OCI-LY7 (cell line): ENCODE measurements at regions not wholly inside any gene's neighbourhood (a gene's known extent, or its start where the extent isn't known, plus 50 kb on each side); places are given as distances from the start of the nearest gene placed in this dataset.

ENCODE experiments used
- BruUV-seq: library from RNA; stranded (reverse); fragments of 400-500 nt; replicated peaks from 2 replicates; lab custom pipeline; 2021; lab: Mats Ljungman, UMichigan
- CTCF ChIA-PET: fragments of 300-600 bp; sonication (Branson Sonifier 250); formaldehyde crosslinking; loops from one replicate; lab custom pipeline; 2022; ENCODE audit warnings: antibody characterized with exemption; ENCODE audit not compliant: unreplicated experiment; lab: Charles Lee
- POLR2A ChIA-PET: fragments of 300-600 bp; sonication (Branson Sonifier 250); formaldehyde crosslinking; loops from one replicate; lab custom pipeline; 2022; ENCODE audit warnings: antibody characterized with exemption; lab: Charles Lee
- DNase-seq: peaks from one replicate; pipeline ENCODE4 v3.0.0-alpha.2; 2015; ENCODE audit warnings: low spot score
- H2AFZ ChIP-seq: fragments of 200-600 bp; sonication (generic), shearing (Covaris generic); 2 replicates; pipeline ENCODE4 v1.6.1; 2014; ENCODE audit warnings: mild to moderate bottlenecking, antibody characterized with exemption, low read length, moderate library complexity
- H3K27ac ChIP-seq: fragments of 200-600 bp; sonication (generic); 2 replicates; pipeline ENCODE4 v1.5.1; 2014; ENCODE audit warnings: mixed run types, low read depth, mild to moderate bottlenecking, moderate library complexity, low read length, inconsistent platforms; ENCODE audit not compliant: poor library complexity, severe bottlenecking
- H3K36me3 ChIP-seq: fragments of 200-600 bp; sonication (generic); 2 replicates; pipeline ENCODE4 v1.6.1; 2014; ENCODE audit warnings: mild to moderate bottlenecking, antibody characterized with exemption, low read length, moderate library complexity, mixed read lengths; ENCODE audit not compliant: insufficient read depth
- H3K4me1 ChIP-seq: fragments of 200-600 bp; sonication (generic); 2 replicates; pipeline ENCODE4 v1.5.1; 2014; ENCODE audit warnings: mild to moderate bottlenecking, low read length; ENCODE audit not compliant: insufficient read depth, poor library complexity, severe bottlenecking
- H3K4me2 ChIP-seq: fragments of 200-600 bp; sonication (generic); 2 replicates; pipeline ENCODE4 v1.6.1; 2014; ENCODE audit warnings: mild to moderate bottlenecking, low read length
- H3K4me3 ChIP-seq: fragments of 200-600 bp; sonication (generic); 2 replicates; pipeline ENCODE4 v1.5.1; 2014; ENCODE audit warnings: mild to moderate bottlenecking, low read depth, low read length; ENCODE audit not compliant: poor library complexity, severe bottlenecking
- H3K79me2 ChIP-seq: fragments of 200-600 bp; sonication (generic); 2 replicates; pipeline ENCODE4 v1.6.1; 2016; ENCODE audit warnings: low read depth, mild to moderate bottlenecking, low read length, moderate library complexity, mixed read lengths; ENCODE audit not compliant: insufficient read depth
- H3K9me2 ChIP-seq: fragments of 200-600 bp; sonication (generic); 2 replicates; pipeline ENCODE4 v1.6.1; 2016; ENCODE audit warnings: mild to moderate bottlenecking, low read length, mixed read lengths; ENCODE audit not compliant: insufficient read depth
- H3K9me3 ChIP-seq: fragments of 200-600 bp; sonication (generic); 2 replicates; pipeline ENCODE4 v1.6.1; 2014; ENCODE audit warnings: mild to moderate bottlenecking, mixed run types, low read length, mixed read lengths
- H4K20me1 ChIP-seq: fragments of 200-600 bp; sonication (generic); 2 replicates; pipeline ENCODE4 v1.6.1; 2014; ENCODE audit warnings: mild to moderate bottlenecking, antibody characterized with exemption, low read length, moderate library complexity, mixed read lengths; ENCODE audit not compliant: insufficient read depth
- EZH2phosphoT487 ChIP-seq: fragments of 200-600 bp; sonication (generic); IDR thresholded peaks from 2 replicates; pipeline ENCODE4 v1.6.1; 2018; ENCODE audit warnings: low read depth, borderline replicate concordance, mild to moderate bottlenecking, mixed run types, antibody characterized with exemption, low read length, moderate library complexity, mixed read lengths
- intact Hi-C: fragments of 100-400 bp; cut with micrococcal nuclease; formaldehyde crosslinking; loops from one replicate; pipeline ENCODE4 v1.10.0; 2022; ENCODE audit not compliant: unreplicated experiment
- TF ChIP-seq, protein P1 (sequence below): fragments of 200-600 bp; sonication (generic); conservative IDR thresholded peaks from 2 replicates; pipeline ENCODE4 v1.5.1; 2014; ENCODE audit warnings: mild to moderate bottlenecking, antibody characterized with exemption, low read length, moderate library complexity, mixed read lengths

DNA sequence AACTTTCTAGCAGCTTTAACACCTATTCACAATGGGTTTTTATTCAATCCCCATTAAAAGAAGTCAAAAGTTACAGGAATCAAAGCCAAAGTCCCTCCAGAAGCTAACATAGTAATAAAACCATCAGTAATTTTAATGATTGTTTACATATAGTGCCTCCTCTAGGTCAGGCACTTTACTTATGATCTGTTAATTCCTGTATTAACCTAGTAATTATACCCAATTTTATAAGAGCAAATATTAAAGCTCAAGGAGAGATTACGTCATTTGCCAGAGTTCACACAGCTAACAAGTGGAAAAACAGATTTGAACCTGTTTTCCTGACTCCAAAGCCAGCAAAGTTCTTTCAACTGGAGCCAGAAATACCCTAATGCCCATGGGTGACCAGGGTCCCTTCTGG lies 112.9 kb upstream of the F3 start:
- BruUV-seq = no TSS peak
- no peak overlapping the region for H3K27ac ChIP-seq
- POLR2A ChIA-PET = interaction anchor here (1.6 kb wide), 1 partner anchor 22 kb away, joined by 3 read pairs; no protein-coding TSS in a partner anchor

DNA sequence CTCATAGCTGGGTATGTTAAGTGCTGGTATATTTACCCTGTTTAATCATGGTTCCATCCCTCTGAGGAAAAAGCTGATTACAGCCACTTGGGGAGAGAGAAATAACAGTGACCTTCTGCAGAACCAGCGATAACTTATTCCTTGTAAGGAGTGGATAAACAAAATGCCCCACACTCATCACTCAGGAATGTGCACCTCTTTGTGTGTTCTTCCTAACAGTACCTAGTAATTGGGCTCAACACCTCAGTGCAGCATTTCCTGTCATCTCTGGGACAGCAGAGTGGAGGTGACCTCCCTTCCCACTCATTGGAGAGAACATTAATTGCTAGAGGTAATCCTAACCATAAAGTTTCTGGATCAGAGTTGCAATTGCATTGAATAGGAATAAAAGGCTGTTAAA lies 112.5 kb upstream of the F3 start:
- DNase-seq = no peak
- Histone ChIP-seq H3K4me1 (no peaks in the 10 kb centered on the region), H4K20me1 (no peaks in the 10 kb centered on the region), H3K4me3 (no peak overlapping the region), H3K9me2 (no peaks in the 10 kb centered on the region), H2AFZ (no peak overlapping the region), H3K9me3 (no peaks in the 10 kb centered on the region), H3K4me2 (no peak overlapping the region), H3K27ac (no peak overlapping the region), H3K79me2 (no peaks in the 10 kb centered on the region), H3K36me3 (no peaks in the 10 kb centered on the region)
- BruUV-seq = no TSS peak
- ChIA-PET POLR2A (interaction anchor here (1.6 kb wide), 1 partner anchor 21 kb away, joined by 3 read pairs; no protein-coding TSS in a partner anchor), CTCF (interaction anchor here (0.7 kb wide), 1 partner anchor 28 kb away, joined by 3 read pairs; no protein-coding TSS in a partner anchor)
- intact Hi-C loops = no loop called here
- TF ChIP-seq, protein P1, sequence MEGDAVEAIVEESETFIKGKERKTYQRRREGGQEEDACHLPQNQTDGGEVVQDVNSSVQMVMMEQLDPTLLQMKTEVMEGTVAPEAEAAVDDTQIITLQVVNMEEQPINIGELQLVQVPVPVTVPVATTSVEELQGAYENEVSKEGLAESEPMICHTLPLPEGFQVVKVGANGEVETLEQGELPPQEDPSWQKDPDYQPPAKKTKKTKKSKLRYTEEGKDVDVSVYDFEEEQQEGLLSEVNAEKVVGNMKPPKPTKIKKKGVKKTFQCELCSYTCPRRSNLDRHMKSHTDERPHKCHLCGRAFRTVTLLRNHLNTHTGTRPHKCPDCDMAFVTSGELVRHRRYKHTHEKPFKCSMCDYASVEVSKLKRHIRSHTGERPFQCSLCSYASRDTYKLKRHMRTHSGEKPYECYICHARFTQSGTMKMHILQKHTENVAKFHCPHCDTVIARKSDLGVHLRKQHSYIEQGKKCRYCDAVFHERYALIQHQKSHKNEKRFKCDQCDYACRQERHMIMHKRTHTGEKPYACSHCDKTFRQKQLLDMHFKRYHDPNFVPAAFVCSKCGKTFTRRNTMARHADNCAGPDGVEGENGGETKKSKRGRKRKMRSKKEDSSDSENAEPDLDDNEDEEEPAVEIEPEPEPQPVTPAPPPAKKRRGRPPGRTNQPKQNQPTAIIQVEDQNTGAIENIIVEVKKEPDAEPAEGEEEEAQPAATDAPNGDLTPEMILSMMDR = no peak
- TF ChIP-seq EZH2phosphoT487 = no peak

More for the DNA sequence above, 112.9 kb upstream of the F3 start:
- Histone ChIP-seq H3K9me3 (no peaks in the 10 kb centered on the region), H3K4me2 (no peak overlapping the region), H4K20me1 (no peaks in the 10 kb centered on the region), H3K79me2 (no peaks in the 10 kb centered on the region), H2AFZ (no peak overlapping the region), H3K4me3 (no peak overlapping the region), H3K9me2 (no peaks in the 10 kb centered on the region), H3K36me3 (no peaks in the 10 kb centered on the region), H3K4me1 (no peaks in the 10 kb centered on the region)
- TF ChIP-seq, protein P1 = no peak
- no peak for TF ChIP-seq EZH2phosphoT487
- no peak for DNase-seq
- intact Hi-C loops = no loop called here
- CTCF ChIA-PET = no interaction called here

DNA sequence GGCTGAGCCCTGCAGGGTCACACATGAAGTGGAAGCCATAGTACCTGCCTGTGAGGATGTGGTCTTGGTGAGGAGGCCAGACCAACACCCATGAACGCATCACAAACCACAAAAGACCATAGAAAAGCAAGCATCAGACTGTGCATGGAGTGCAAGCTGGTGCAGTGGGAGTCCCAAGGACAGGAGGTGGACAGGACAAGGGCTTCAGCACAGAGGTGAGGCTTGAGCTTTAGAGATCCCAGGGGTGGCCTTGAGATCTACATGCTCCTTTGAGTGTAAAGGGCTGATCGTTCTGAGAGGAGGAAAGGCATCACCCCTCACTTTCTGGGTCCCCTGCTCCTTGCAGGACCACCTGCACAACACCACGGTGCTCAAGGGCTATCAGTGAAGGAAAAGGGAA lies 111.9 kb upstream of the F3 start:
- Histone ChIP-seq H3K9me2 (no peaks in the 10 kb centered on the region), H3K4me3 (no peak overlapping the region), H2AFZ (no peak overlapping the region), H3K27ac (no peak overlapping the region), H3K79me2 (no peaks in the 10 kb centered on the region), H3K4me2 (no peak overlapping the region), H3K36me3 (no peaks in the 10 kb centered on the region), H3K9me3 (no peaks in the 10 kb centered on the region), H4K20me1 (no peaks in the 10 kb centered on the region), H3K4me1 (no peaks in the 10 kb centered on the region)
- CTCF ChIA-PET = interaction anchor here (0.7 kb wide), 1 partner anchor 28 kb away, joined by 3 read pairs; no protein-coding TSS in a partner anchor
- POLR2A ChIA-PET = interaction anchor here (1.6 kb wide), 1 partner anchor 21 kb away, joined by 3 read pairs; no protein-coding TSS in a partner anchor
- no peak for TF ChIP-seq EZH2phosphoT487
- TF ChIP-seq, protein P1 = no peak
- DNase-seq = no peak
- intact Hi-C loops = no loop called here
- no TSS peak for BruUV-seq
